ENCODE measurements at regions not wholly inside any gene's neighbourhood (a gene's known extent, or its start where the extent isn't known, plus 50 kb on each side); places are given as distances from the start of the nearest gene placed in this dataset.

DNA sequence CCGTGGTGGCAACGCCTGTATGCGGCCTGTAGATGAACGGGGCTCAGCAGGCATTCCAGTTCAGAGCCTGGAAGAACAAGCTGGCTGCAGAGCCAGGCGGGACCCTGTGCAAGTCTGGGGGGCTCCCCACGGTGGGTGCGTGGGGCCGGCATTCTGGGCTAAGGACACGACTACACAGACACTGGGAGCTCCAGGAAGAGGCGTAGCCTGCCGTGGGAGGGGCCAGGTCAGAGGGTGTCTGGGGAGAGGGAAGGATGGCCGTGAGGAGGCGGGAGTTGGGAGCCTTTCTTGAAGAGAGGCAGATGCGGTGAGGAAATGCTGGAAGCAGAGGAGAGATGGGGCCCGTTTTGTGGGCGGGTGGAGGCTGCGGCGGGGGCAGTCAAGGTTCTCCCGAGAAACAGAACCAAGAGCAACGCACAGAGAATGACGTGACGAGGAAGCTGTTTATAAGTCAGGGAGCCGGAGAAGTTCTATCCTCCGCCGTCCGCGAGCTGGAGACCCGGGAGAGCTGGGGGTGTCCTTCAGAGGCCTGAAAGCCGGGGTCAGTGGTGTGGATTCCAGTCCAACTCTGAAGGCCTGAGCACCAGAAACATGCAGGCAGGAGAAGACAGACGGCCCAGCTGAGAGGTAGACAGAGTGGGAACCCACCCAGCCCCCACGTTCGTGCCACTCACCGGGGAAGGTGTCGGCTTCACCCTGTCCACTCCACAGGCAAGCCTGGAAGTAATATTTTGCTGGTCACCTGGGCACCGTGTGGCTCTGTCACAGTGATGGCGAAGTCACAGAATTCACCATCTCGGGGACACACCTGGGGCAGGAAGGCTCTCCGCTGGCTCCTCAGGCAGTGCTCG, 529.6 kb downstream of the BRD1 start:
- no peak for DNase-seq

DNA sequence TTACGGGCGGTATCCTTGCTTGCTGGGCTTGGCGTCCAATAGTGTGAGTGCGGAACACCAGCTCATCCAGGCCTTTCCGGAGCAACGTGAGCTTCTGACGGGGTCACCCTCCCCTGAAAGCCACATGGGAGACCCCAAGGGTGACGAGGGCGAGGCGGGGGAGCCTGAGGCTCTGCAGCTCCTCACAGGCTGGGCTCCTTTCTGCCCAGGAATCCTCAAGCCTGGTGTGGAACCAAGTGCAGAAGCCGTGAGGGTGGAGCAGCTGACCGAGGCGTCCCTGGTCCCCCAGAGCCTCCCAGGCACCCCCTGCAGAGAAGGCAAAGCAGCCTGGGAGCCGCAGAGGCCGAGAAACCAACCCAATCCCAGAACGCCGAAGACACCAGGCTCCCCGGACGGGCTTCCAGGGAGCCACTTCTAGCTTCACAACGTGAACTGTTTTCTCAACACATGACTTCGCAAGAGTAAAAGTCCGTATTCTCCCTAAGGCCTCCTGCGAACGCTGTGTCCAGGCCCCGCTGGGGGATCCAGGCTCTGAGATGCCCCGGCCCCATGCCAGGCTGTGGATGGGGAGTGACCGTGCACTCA, 530.3 kb downstream of the BRD1 start:
- H3K4me3 ChIP-seq (ENCODE audit: low read length) = no peak overlapping the region
- TF ChIP-seq EZH2phosphoT487 (IDR thresholded peaks at IDR 0.05; ENCODE audit: borderline replicate concordance, low read length) (no peak), EZH2 (IDR thresholded peaks at IDR 0.05; ENCODE audit: low read length, unreplicated experiment) (no peak)
- TF ChIP-seq, protein P1, sequence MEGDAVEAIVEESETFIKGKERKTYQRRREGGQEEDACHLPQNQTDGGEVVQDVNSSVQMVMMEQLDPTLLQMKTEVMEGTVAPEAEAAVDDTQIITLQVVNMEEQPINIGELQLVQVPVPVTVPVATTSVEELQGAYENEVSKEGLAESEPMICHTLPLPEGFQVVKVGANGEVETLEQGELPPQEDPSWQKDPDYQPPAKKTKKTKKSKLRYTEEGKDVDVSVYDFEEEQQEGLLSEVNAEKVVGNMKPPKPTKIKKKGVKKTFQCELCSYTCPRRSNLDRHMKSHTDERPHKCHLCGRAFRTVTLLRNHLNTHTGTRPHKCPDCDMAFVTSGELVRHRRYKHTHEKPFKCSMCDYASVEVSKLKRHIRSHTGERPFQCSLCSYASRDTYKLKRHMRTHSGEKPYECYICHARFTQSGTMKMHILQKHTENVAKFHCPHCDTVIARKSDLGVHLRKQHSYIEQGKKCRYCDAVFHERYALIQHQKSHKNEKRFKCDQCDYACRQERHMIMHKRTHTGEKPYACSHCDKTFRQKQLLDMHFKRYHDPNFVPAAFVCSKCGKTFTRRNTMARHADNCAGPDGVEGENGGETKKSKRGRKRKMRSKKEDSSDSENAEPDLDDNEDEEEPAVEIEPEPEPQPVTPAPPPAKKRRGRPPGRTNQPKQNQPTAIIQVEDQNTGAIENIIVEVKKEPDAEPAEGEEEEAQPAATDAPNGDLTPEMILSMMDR (conservative IDR thresholded peaks at IDR 0.05; ENCODE audit: low read depth, low read length) = no peak
- H3K4me1 ChIP-seq (ENCODE audit: insufficient read depth, low read length) = no peaks in the 10 kb centered on the region
- ChIA-PET POLR2A (ENCODE audit: unreplicated experiment) (no interaction called here), CTCF (no interaction called here)
- H4K20me1 ChIP-seq (ENCODE audit: low read length) = no peaks in the 10 kb centered on the region
- H3K36me3 ChIP-seq (ENCODE audit: low read depth, low read length) = no peaks in the 10 kb centered on the region
- H3K9ac ChIP-seq (ENCODE audit: low read length) = no peak overlapping the region
- BruUV-seq (replicated peaks) = no TSS peak
- intact Hi-C loops (cut with micrococcal nuclease) = no loop called here
- H3K4me2 ChIP-seq (ENCODE audit: low read length) = no peak overlapping the region
- no peak overlapping the region for H3K27ac ChIP-seq (ENCODE audit: low read length)
- ATAC-seq = no peak
- no peak overlapping the region for H2AFZ ChIP-seq (ENCODE audit: low read length)
- H3K79me2 ChIP-seq (ENCODE audit: low read length) = no peaks in the 10 kb centered on the region
- no peaks in the 10 kb centered on the region for H3K27me3 ChIP-seq (ENCODE audit: low read length)
- no peaks in the 10 kb centered on the region for H3F3A ChIP-seq (ENCODE audit: low read length, unreplicated experiment)
- DNase-seq = no peak
- H3K9me2 ChIP-seq (replicated peaks; ENCODE audit: low read length) = no peaks in the 10 kb centered on the region
- no peaks in the 10 kb centered on the region for H3K9me3 ChIP-seq (ENCODE audit: low read length)

More for the DNA sequence above, 529.6 kb downstream of the BRD1 start:
- H3K27ac ChIP-seq (ENCODE audit: low read length) = no peak overlapping the region
- H3K4me1 ChIP-seq (ENCODE audit: insufficient read depth, low read length) = no peaks in the 10 kb centered on the region
- no peak overlapping the region for H3K4me3 ChIP-seq (ENCODE audit: low read length)
- ChIA-PET POLR2A (ENCODE audit: unreplicated experiment) (no interaction called here), CTCF (no interaction called here)
- TF ChIP-seq, protein P1 (conservative IDR thresholded peaks at IDR 0.05; ENCODE audit: low read depth, low read length) = no peak
- TF ChIP-seq EZH2phosphoT487 (IDR thresholded peaks at IDR 0.05; ENCODE audit: borderline replicate concordance, low read length) = no peak
- TF ChIP-seq EZH2 (IDR thresholded peaks at IDR 0.05; ENCODE audit: low read length, unreplicated experiment) = no peak
- BruUV-seq (replicated peaks) = no TSS peak
- no peak overlapping the region for H3K4me2 ChIP-seq (ENCODE audit: low read length)
- intact Hi-C loops (cut with micrococcal nuclease) = no loop called here
- no peaks in the 10 kb centered on the region for H3K36me3 ChIP-seq (ENCODE audit: low read depth, low read length)
- ATAC-seq = no peak
- H3K27me3 ChIP-seq (ENCODE audit: low read length) = no peaks in the 10 kb centered on the region
- H3K9me3 ChIP-seq (ENCODE audit: low read length) = no peaks in the 10 kb centered on the region
- H4K20me1 ChIP-seq (ENCODE audit: low read length) = no peaks in the 10 kb centered on the region
- no peak overlapping the region for H3K9ac ChIP-seq (ENCODE audit: low read length)
- H3K9me2 ChIP-seq (replicated peaks; ENCODE audit: low read length) = no peaks in the 10 kb centered on the region
- no peaks in the 10 kb centered on the region for H3K79me2 ChIP-seq (ENCODE audit: low read length)
- no peaks in the 10 kb centered on the region for H3F3A ChIP-seq (ENCODE audit: low read length, unreplicated experiment)
- H2AFZ ChIP-seq (ENCODE audit: low read length) = no peak overlapping the region

DNA sequence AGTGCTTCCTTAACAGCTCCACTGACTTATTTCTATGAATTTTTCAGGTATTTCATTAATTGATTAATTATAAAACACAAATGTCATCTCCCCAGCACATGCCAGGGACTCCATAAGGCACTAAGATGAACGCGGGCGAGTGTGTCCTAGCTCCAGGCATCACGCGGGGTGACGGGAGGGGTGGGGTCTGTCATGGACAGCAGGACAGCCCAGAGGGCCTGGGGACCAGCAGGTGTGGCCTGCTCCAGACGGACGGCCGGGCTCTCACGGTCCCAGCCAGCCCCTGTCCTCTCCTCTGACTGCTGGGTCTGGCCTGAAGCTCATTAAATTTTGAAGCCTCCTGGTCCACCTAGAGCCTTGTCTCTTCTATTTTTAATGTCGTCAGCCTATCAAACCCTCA, 531.1 kb downstream of the BRD1 start:
- Histone ChIP-seq H3K9me2 (replicated peaks; ENCODE audit: low read length) (no peaks in the 10 kb centered on the region), H3K27me3 (ENCODE audit: low read length) (no peaks in the 10 kb centered on the region), H3K4me3 (ENCODE audit: low read length) (no peak overlapping the region), H3F3A (ENCODE audit: low read length, unreplicated experiment) (no peaks in the 10 kb centered on the region), H3K4me1 (ENCODE audit: insufficient read depth, low read length) (no peaks in the 10 kb centered on the region), H3K27ac (ENCODE audit: low read length) (no peak overlapping the region), H3K9me3 (ENCODE audit: low read length) (no peaks in the 10 kb centered on the region), H3K4me2 (ENCODE audit: low read length) (no peak overlapping the region), H3K9ac (ENCODE audit: low read length) (no peak overlapping the region), H4K20me1 (ENCODE audit: low read length) (no peaks in the 10 kb centered on the region), H3K36me3 (ENCODE audit: low read depth, low read length) (no peaks in the 10 kb centered on the region), H3K79me2 (ENCODE audit: low read length) (no peaks in the 10 kb centered on the region), H2AFZ (ENCODE audit: low read length) (no peak overlapping the region)
- intact Hi-C loops (cut with micrococcal nuclease) = no loop called here
- ChIA-PET POLR2A (ENCODE audit: unreplicated experiment) (no interaction called here), CTCF (no interaction called here)
- BruUV-seq (replicated peaks) = no TSS peak
- ATAC-seq (no peak), DNase-seq (no peak)
- TF ChIP-seq EZH2phosphoT487 (IDR thresholded peaks at IDR 0.05; ENCODE audit: borderline replicate concordance, low read length) = no peak
- TF ChIP-seq, protein P1 (conservative IDR thresholded peaks at IDR 0.05; ENCODE audit: low read depth, low read length) = no peak
- TF ChIP-seq EZH2 (IDR thresholded peaks at IDR 0.05; ENCODE audit: low read length, unreplicated experiment) = no peak

Measured in PC-3 (cell line).